OCI-LY7 (cell line): ENCODE measurements at regions not wholly inside any gene's neighbourhood (a gene's known extent, or its start where the extent isn't known, plus 50 kb on each side); places are given as distances from the start of the nearest gene placed in this dataset.

ENCODE experiments used
- CTCF ChIP-seq: fragments of 200-600 bp; sonication (generic); conservative IDR thresholded peaks from 2 replicates; pipeline ENCODE4 v1.5.1; 2014; ENCODE audit warnings: mild to moderate bottlenecking, antibody characterized with exemption, low read length, moderate library complexity, mixed read lengths
- EZH2phosphoT487 ChIP-seq: fragments of 200-600 bp; sonication (generic); IDR thresholded peaks from 2 replicates; pipeline ENCODE4 v1.6.1; 2018; ENCODE audit warnings: low read depth, borderline replicate concordance, mild to moderate bottlenecking, mixed run types, antibody characterized with exemption, low read length, moderate library complexity, mixed read lengths

- TF ChIP-seq CTCF, result no peak
- TF ChIP-seq EZH2phosphoT487, result no peak
These were observed 639.2 kb downstream of the MAFB start for GRCh38 chr20:40049854-40050253.
